Erythroblast (primary cell): ENCODE measurements at regions not wholly inside any gene's neighbourhood (a gene's known extent, or its start where the extent isn't known, plus 50 kb on each side); places are given as distances from the start of the nearest gene placed in this dataset.

Source experiments
- GATA1 ChIP-seq: IDR thresholded peaks from 2 replicates; pipeline ENCODE4 v1.6.1; 2011; ENCODE audit warnings: low read depth, mild to moderate bottlenecking, control low read depth, low read length, moderate library complexity
- POLR2A ChIP-seq: IDR thresholded peaks from 2 replicates; pipeline ENCODE4 v1.6.1; 2011; ENCODE audit warnings: mild to moderate bottlenecking, low read length

DNA sequence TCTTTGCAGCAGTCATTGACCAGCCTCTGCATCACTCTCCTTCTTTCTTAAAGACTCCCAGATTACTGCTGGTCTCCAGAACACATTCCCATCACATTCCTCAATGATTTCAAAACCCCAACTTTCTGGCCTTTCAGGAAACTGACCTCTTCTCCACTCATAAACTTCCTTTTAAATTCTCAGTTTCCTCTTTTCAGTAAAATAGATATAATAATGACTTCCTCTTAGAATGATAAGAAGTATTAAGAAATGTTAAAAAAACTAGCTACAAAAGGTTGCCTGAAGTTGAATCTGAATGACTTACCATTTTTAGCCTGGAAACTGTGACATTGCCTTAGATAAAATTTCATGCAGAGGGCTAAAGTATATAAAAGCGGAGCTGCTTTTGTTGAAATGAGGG, 239.3 kb downstream of the OGFRL1 start:
- TF ChIP-seq POLR2A (no peak), GATA1 (no peak)
